OCI-LY7 (cell line): ENCODE measurements at regions not wholly inside any gene's neighbourhood (a gene's known extent, or its start where the extent isn't known, plus 50 kb on each side); places are given as distances from the start of the nearest gene placed in this dataset.

ENCODE experiments used
- CTCF ChIP-seq: fragments of 200-600 bp; sonication (generic); conservative IDR thresholded peaks from 2 replicates; pipeline ENCODE4 v1.5.1; 2014; ENCODE audit warnings: mild to moderate bottlenecking, antibody characterized with exemption, low read length, moderate library complexity, mixed read lengths
- EZH2phosphoT487 ChIP-seq: fragments of 200-600 bp; sonication (generic); IDR thresholded peaks from 2 replicates; pipeline ENCODE4 v1.6.1; 2018; ENCODE audit warnings: low read depth, borderline replicate concordance, mild to moderate bottlenecking, mixed run types, antibody characterized with exemption, low read length, moderate library complexity, mixed read lengths

- TF ChIP-seq CTCF (peak; percentile 54), EZH2phosphoT487 (no peak)
Measured at GRCh38 chr1:14228677-14229076, 369.8 kb upstream of the KAZN start.
